H9 (cell line): ENCODE measurements at regions not wholly inside any gene's neighbourhood (a gene's known extent, or its start where the extent isn't known, plus 50 kb on each side); places are given as distances from the start of the nearest gene placed in this dataset.

Experiments used
- DNase-seq: peaks from one replicate; pipeline ENCODE4 v3.0.0-alpha.2; 2017
- H2AFZ ChIP-seq: one replicate; pipeline ENCODE4 v1.6.1; 2013; ENCODE audit warnings: mild to moderate bottlenecking, low read length, control low read depth, moderate library complexity
- H2AK5ac ChIP-seq: 2 replicates; pipeline ENCODE4 v1.6.1; 2013; ENCODE audit warnings: low read length, control low read depth, mixed read lengths; ENCODE audit not compliant: insufficient read length
- H2BK120ac ChIP-seq: one replicate; pipeline ENCODE4 v1.6.1; 2013; ENCODE audit warnings: low read depth, mild to moderate bottlenecking, low read length, control low read depth, inconsistent platforms; ENCODE audit not compliant: poor library complexity, severe bottlenecking
- H2BK12ac ChIP-seq: 2 replicates; pipeline ENCODE4 v1.6.1; 2013; ENCODE audit warnings: low read length, control low read depth, mixed read lengths, low read depth; ENCODE audit not compliant: insufficient read length
- H2BK15ac ChIP-seq: 2 replicates; pipeline ENCODE4 v1.6.1; 2013; ENCODE audit warnings: low read depth, low read length, control low read depth
- H2BK20ac ChIP-seq: one replicate; pipeline ENCODE4 v1.6.1; 2013; ENCODE audit warnings: low read depth, mild to moderate bottlenecking, low read length, control low read depth, inconsistent platforms; ENCODE audit not compliant: poor library complexity, severe bottlenecking
- H2BK5ac ChIP-seq: 2 replicates; pipeline ENCODE4 v1.6.1; 2013; ENCODE audit warnings: low read length, control low read depth, mixed read lengths; ENCODE audit not compliant: insufficient read length
- H3K14ac ChIP-seq: 2 replicates; pipeline ENCODE4 v1.6.1; 2013; ENCODE audit warnings: low read length, control low read depth; ENCODE audit not compliant: insufficient read depth
- H3K18ac ChIP-seq: 2 replicates; pipeline ENCODE4 v1.6.1; 2013; ENCODE audit warnings: low read depth, mild to moderate bottlenecking, mixed read lengths, low read length, control low read depth; ENCODE audit not compliant: insufficient read length
- H3K23ac ChIP-seq: 2 replicates; pipeline ENCODE4 v1.6.1; 2013; ENCODE audit warnings: low read length, control low read depth, mixed read lengths, low read depth; ENCODE audit not compliant: insufficient read length
- H3K23me2 ChIP-seq: 2 replicates; pipeline ENCODE4 v1.6.1; 2013; ENCODE audit warnings: low read depth, mild to moderate bottlenecking, mixed read lengths, low read length, control low read depth; ENCODE audit not compliant: insufficient read length, poor library complexity, severe bottlenecking
- H3K27ac ChIP-seq: 2 replicates; pipeline ENCODE4 v1.5.1; 2013; ENCODE audit warnings: low read length, control low read depth, mixed read lengths, low read depth; ENCODE audit not compliant: insufficient read length
- H3K27me3 ChIP-seq: 2 replicates; pipeline ENCODE4 v1.6.1; 2013; ENCODE audit warnings: low read length, control low read depth, inconsistent platforms; ENCODE audit not compliant: insufficient read depth
- H3K4ac ChIP-seq: 2 replicates; pipeline ENCODE4 v1.6.1; 2013; ENCODE audit warnings: low read depth, mild to moderate bottlenecking, control low read depth, inconsistent platforms, low read length, moderate library complexity
- H3K4me1 ChIP-seq: 2 replicates; pipeline ENCODE4 v1.6.1; 2013; ENCODE audit warnings: low read length, control low read depth, inconsistent platforms; ENCODE audit not compliant: insufficient read depth
- H3K4me2 ChIP-seq: 2 replicates; pipeline ENCODE4 v1.6.1; 2013; ENCODE audit warnings: low read length, control low read depth, mixed read lengths; ENCODE audit not compliant: insufficient read length, insufficient read depth
- H3K56ac ChIP-seq: 2 replicates; pipeline ENCODE4 v1.6.1; 2013; ENCODE audit warnings: low read depth, mild to moderate bottlenecking, mixed read lengths, low read length, control low read depth; ENCODE audit not compliant: insufficient read length
- H3K79me1 ChIP-seq: 2 replicates; pipeline ENCODE4 v1.6.1; 2013; ENCODE audit warnings: low read depth, mild to moderate bottlenecking, moderate library complexity, low read length, control low read depth, inconsistent platforms; ENCODE audit not compliant: insufficient read depth, poor library complexity, severe bottlenecking
- H3K79me2 ChIP-seq: 2 replicates; pipeline ENCODE4 v1.6.1; 2013; ENCODE audit warnings: low read length, control low read depth, inconsistent platforms; ENCODE audit not compliant: insufficient read depth
- H3K9ac ChIP-seq: 2 replicates; pipeline ENCODE4 v1.6.1; 2013; ENCODE audit warnings: low read length, control low read depth, mixed read lengths; ENCODE audit not compliant: insufficient read length; ENCODE audit errors: extremely low read depth
- H3K9me3 ChIP-seq: one replicate; pipeline ENCODE4 v1.6.1; 2013; ENCODE audit warnings: low read depth, low read length, inconsistent platforms; ENCODE audit not compliant: control insufficient read depth
- H3T11ph ChIP-seq: one replicate; pipeline ENCODE4 v1.6.1; 2013; ENCODE audit warnings: mild to moderate bottlenecking, low read length, control low read depth, inconsistent platforms
- H4K20me1 ChIP-seq: one replicate; pipeline ENCODE4 v1.6.1; 2013; ENCODE audit not compliant: control insufficient read depth, insufficient read length, insufficient read depth
- H4K5ac ChIP-seq: 2 replicates; pipeline ENCODE4 v1.6.1; 2013; ENCODE audit warnings: low read depth, mild to moderate bottlenecking, mixed read lengths, low read length, control low read depth; ENCODE audit not compliant: insufficient read length
- H4K8ac ChIP-seq: replicated peaks from 2 replicates; pipeline ENCODE4 v1.6.1; 2013; ENCODE audit warnings: low read length, control low read depth, mixed read lengths, low read depth; ENCODE audit not compliant: insufficient read length
- H4K91ac ChIP-seq: 2 replicates; pipeline ENCODE4 v1.6.1; 2013; ENCODE audit warnings: low read depth, mild to moderate bottlenecking, moderate library complexity, mixed read lengths, low read length, control low read depth; ENCODE audit not compliant: insufficient read length
- H3K27ac Mint-ChIP-seq, 3 experiments: 2 replicates in 2 of 3; 3 replicates in 1 of 3; pipeline ENCODE4 v1.8.0; 2020 to 2021; ENCODE audit warnings: mixed read lengths in 3 of 3, mild to moderate bottlenecking in 1 of 3, moderate library complexity in 1 of 3
- H3K27me3 Mint-ChIP-seq: 2 replicates; pipeline ENCODE4 v1.8.0; 2021; ENCODE audit warnings: low read depth, mild to moderate bottlenecking, moderate library complexity, mixed read lengths
- H3K36me3 Mint-ChIP-seq, 3 experiments: 2 replicates in 2 of 3; 3 replicates in 1 of 3; pipeline ENCODE4 v1.8.0; 2020 to 2021; ENCODE audit warnings: low read depth in 3 of 3, mixed read lengths in 3 of 3; ENCODE audit not compliant: insufficient read depth in 1 of 3
- H3K4me1 Mint-ChIP-seq, 2 experiments: 2 replicates each; pipeline ENCODE4 v1.8.0; 2020; ENCODE audit warnings: mixed read lengths in 2 of 2
- H3K4me3 Mint-ChIP-seq, 2 experiments: 2 replicates in 1 of 2; 3 replicates in 1 of 2; pipeline ENCODE4 v1.8.0; 2020 to 2021; ENCODE audit warnings: mild to moderate bottlenecking in 2 of 2, mixed read lengths in 2 of 2, moderate library complexity in 1 of 2
- H3K9me3 Mint-ChIP-seq, 2 experiments: 2 replicates in 1 of 2; 3 replicates in 1 of 2; pipeline ENCODE4 v1.8.0; 2020; ENCODE audit warnings: mild to moderate bottlenecking in 2 of 2, mixed read lengths in 2 of 2, moderate library complexity in 1 of 2
- CTCF ChIP-seq: fragments of 200-600 bp; sonication (generic); conservative IDR thresholded peaks from 3 replicates; pipeline ENCODE4 v1.8.0; 2021; ENCODE audit warnings: antibody characterized with exemption, mild to moderate bottlenecking
- WGBS: extraction: QIAGEN DNeasy Blood & Tissue Kit; methylation state at CpG from one replicate; pipeline ENCODE4 v1.1.7; 2013; ENCODE audit warnings: missing lambda C conversion rate, low lambda C conversion rate, mixed read lengths; ENCODE audit not compliant: insufficient read length; ENCODE audit errors: extremely low coverage; 5-methylcytosine and 5-hydroxymethylcytosine counted together

- no peak overlapping the region for H3T11ph ChIP-seq
- no peaks in the 10 kb centered on the region for H4K20me1 ChIP-seq
- no peak overlapping the region for H3K4ac ChIP-seq
- H3K4me2 ChIP-seq, result no peak overlapping the region
- no CpG with 5 or more reads among the region's 1 CpG for WGBS
- no peak overlapping the region for H3K23ac ChIP-seq
- H3K4me1 Mint-ChIP-seq, result no peaks in the 10 kb centered on the region
- no peaks in the 10 kb centered on the region for H3K23me2 ChIP-seq
- no peaks in the 10 kb centered on the region for H3K79me1 ChIP-seq
- H2BK120ac ChIP-seq, result no peak overlapping the region
- H3K27ac ChIP-seq, result no peak overlapping the region
- no peak overlapping the region for H2BK20ac ChIP-seq
- H4K91ac ChIP-seq, result no peak overlapping the region
- H2AK5ac ChIP-seq, result no peak overlapping the region
- no peaks in the 10 kb centered on the region for H3K36me3 Mint-ChIP-seq
- H4K8ac ChIP-seq, result no peak overlapping the region
- no peak overlapping the region for H3K14ac ChIP-seq
- H3K4me1 ChIP-seq, result no peaks in the 10 kb centered on the region
- no peak overlapping the region for H3K27ac Mint-ChIP-seq
- no peak overlapping the region for H2BK5ac ChIP-seq
- H3K4me3 Mint-ChIP-seq, result no peak overlapping the region
- H3K9ac ChIP-seq, result no peak overlapping the region
- H2BK12ac ChIP-seq, result no peak overlapping the region
- no peaks in the 10 kb centered on the region for H3K27me3 ChIP-seq
- no peak overlapping the region for H3K56ac ChIP-seq
- peaks cover under 1% of the 10 kb centered on the region; the same call in 1 of the 2 replicates for H3K27me3 Mint-ChIP-seq
- DNase-seq, result no peak
- no peaks in the 10 kb centered on the region for H3K9me3 Mint-ChIP-seq
- no peak overlapping the region for H4K5ac ChIP-seq
- H2BK15ac ChIP-seq, result no peak overlapping the region
- H3K79me2 ChIP-seq, result no peaks in the 10 kb centered on the region
- no peak overlapping the region for H2AFZ ChIP-seq
- H3K18ac ChIP-seq, result no peak overlapping the region
- no peaks in the 10 kb centered on the region for H3K9me3 ChIP-seq
- no peak for TF ChIP-seq CTCF
Measured at GRCh38 chr10:90337316-90337715, 520.5 kb downstream of the HTR7 start.
